Calu3 (cell line): ENCODE measurements at regions not wholly inside any gene's neighbourhood (a gene's known extent, or its start where the extent isn't known, plus 50 kb on each side); places are given as distances from the start of the nearest gene placed in this dataset.

Experiments used
- BruUV-seq: library from RNA; stranded (reverse); fragments of 400-500 nt; replicated peaks from 2 replicates; lab custom pipeline; 2021; lab: Mats Ljungman, UMichigan
- CTCF ChIA-PET: fragments of 300-600 bp; sonication (Branson Sonifier 250); formaldehyde crosslinking; loops from one replicate; lab custom pipeline; 2022; ENCODE audit warnings: antibody characterized with exemption; lab: Charles Lee
- DNase-seq: peaks from one replicate; pipeline ENCODE4 v3.0.0; 2022
- H3K27ac Mint-ChIP-seq: one replicate; pipeline ENCODE4 v1.8.0; 2022; ENCODE audit warnings: mixed read lengths; ENCODE audit not compliant: unreplicated experiment
- H3K27me3 Mint-ChIP-seq: one replicate; pipeline ENCODE4 v1.8.0; 2022; ENCODE audit warnings: mixed read lengths; ENCODE audit not compliant: unreplicated experiment
- H3K36me3 Mint-ChIP-seq: one replicate; pipeline ENCODE4 v1.8.0; 2022; ENCODE audit warnings: mild to moderate bottlenecking, moderate library complexity, mixed read lengths; ENCODE audit not compliant: insufficient read depth, unreplicated experiment
- H3K4me1 Mint-ChIP-seq: one replicate; pipeline ENCODE4 v1.8.0; 2022; ENCODE audit warnings: mild to moderate bottlenecking, low read depth, mixed read lengths; ENCODE audit not compliant: unreplicated experiment
- H3K4me3 Mint-ChIP-seq: one replicate; pipeline ENCODE4 v1.8.0; 2022; ENCODE audit warnings: mild to moderate bottlenecking, low read depth, moderate library complexity, mixed read lengths; ENCODE audit not compliant: unreplicated experiment
- H3K9me3 Mint-ChIP-seq: one replicate; pipeline ENCODE4 v1.8.0; 2022; ENCODE audit warnings: low read depth, mixed read lengths; ENCODE audit not compliant: unreplicated experiment
- intact Hi-C: fragments of 100-400 bp; cut with micrococcal nuclease; formaldehyde crosslinking; loops from one replicate; pipeline ENCODE4 v1.10.0; 2022; ENCODE audit not compliant: unreplicated experiment
- TF ChIP-seq, protein P1 (sequence below): fragments of 200-600 bp; IDR thresholded peaks from one replicate; pipeline ENCODE4 v1.8.0; 2022; ENCODE audit warnings: antibody characterized with exemption; ENCODE audit not compliant: unreplicated experiment

DNA sequence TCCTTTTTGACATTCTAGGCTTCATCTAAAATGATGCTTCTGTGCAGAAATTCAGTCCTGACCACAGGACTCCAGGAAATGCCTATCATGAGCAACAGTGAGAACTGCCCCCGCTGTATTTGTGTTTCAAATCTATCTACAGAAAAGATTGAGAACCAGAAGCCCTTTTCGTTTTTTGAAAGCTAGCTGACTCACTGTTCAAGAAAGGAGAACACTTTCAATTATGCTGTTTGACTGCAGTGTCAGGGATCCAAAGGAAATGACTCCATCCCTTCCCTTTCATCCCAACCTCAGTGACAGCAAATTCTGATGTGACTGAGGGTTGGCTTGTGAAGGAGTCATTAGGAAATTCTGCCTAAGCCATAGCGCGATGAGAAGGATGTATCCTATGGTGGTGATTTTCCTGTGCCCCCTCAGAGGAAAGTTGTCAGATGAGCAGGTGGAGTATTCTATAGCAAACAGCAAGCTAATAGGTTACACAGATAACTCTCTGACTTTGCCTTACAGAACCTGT lies 622.3 kb downstream of the TMEM114 start:
- Mint-ChIP-seq H3K27ac (no peak overlapping the region), H3K4me1 (no peaks in the 10 kb centered on the region), H3K9me3 (peaks cover 22% of the 10 kb centered on the region), H3K27me3 (no peaks in the 10 kb centered on the region), H3K36me3 (no peaks in the 10 kb centered on the region), H3K4me3 (no peak overlapping the region)
- CTCF ChIA-PET, result no interaction called here
- no peak for DNase-seq
- TF ChIP-seq, protein P1, sequence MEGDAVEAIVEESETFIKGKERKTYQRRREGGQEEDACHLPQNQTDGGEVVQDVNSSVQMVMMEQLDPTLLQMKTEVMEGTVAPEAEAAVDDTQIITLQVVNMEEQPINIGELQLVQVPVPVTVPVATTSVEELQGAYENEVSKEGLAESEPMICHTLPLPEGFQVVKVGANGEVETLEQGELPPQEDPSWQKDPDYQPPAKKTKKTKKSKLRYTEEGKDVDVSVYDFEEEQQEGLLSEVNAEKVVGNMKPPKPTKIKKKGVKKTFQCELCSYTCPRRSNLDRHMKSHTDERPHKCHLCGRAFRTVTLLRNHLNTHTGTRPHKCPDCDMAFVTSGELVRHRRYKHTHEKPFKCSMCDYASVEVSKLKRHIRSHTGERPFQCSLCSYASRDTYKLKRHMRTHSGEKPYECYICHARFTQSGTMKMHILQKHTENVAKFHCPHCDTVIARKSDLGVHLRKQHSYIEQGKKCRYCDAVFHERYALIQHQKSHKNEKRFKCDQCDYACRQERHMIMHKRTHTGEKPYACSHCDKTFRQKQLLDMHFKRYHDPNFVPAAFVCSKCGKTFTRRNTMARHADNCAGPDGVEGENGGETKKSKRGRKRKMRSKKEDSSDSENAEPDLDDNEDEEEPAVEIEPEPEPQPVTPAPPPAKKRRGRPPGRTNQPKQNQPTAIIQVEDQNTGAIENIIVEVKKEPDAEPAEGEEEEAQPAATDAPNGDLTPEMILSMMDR, result no peak
- no TSS peak for BruUV-seq
- intact Hi-C loops, result no loop called here

DNA sequence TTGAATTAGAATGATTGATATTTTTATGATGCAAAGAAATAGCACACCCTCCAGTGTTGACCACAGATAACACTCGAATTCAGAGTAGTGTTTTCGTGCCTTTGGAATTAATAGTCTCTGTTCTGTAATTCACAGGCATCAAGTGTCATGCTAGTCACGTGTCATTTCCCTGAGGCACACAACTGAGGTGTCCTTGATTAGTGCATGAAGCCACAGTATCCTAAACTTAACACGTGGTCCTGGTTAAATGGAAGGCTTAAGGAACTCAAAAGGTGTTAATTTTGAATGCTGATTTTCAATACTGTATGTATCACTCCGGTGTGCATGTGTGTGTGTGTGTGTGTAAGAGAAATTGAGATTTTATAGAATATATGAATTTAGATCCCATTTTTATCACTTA lies 625.6 kb downstream of the TMEM114 start:
- BruUV-seq, result no TSS peak
- no peaks in the 10 kb centered on the region for H3K4me1 Mint-ChIP-seq

DNA sequence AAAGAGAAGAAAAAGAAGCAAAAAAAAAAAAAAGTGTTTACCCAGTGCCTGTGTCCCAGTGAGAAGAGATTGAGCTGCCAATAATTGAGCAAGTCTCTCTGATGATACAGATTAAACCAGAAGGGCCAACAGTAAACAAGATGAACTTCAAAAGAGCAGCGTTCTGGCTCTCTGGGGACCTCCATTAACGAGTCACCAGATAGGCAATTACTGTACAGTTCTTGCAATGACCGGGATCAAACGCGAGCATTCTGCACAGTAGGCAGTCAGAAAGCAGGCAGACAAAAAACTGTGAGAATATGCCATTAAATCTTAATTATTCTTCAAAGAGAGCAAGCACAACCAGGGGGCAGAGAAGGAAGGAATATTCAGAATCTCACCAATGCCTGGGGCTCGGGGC lies 626.1 kb downstream of the TMEM114 start:
- no TSS peak for BruUV-seq
- CTCF ChIA-PET, result no interaction called here

More for the DNA sequence above, 625.6 kb downstream of the TMEM114 start:
- no peak for DNase-seq
- intact Hi-C loops, result no loop called here
- Mint-ChIP-seq H3K27ac (no peak overlapping the region), H3K4me3 (no peak overlapping the region), H3K27me3 (no peaks in the 10 kb centered on the region), H3K36me3 (no peaks in the 10 kb centered on the region), H3K9me3 (peaks cover 19% of the 10 kb centered on the region)
- TF ChIP-seq, protein P1, result no peak
- CTCF ChIA-PET, result no interaction called here

DNA sequence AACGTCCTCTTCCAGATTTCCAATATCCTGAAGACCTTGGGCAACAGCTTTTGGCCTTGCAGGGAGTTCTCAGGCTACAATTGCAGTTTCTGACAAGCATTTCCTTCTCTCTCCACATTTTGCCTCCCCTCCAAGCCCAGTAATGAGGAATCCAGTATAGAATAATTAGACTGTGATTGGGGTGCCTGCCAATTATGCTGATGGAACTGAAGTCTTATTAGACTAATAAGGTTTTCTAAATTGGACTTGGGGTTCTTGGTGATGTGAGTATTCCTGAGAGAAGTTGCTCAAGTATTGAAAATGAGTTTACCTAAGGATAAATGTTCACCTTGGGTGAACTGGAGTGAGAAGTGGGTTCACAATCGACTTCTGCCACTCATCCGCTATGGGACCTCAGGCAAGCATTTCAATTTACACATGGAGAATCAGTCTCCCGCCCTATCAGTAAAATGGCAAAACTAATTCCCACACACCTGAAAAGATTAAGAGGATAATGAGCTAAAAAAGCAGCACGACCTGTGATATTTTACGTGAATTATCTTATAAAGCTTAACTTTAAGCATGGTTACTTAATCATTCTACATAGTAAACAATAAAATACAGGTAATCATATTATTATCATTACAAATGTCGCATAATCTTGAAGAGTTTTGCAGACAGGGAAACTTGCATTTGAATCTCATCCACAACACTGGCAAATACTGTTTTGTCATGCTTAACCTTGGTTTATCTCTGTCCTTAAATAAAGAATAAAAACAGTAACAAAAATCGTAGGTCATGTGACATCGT lies 628.0 kb downstream of the TMEM114 start:
- no peak for DNase-seq
- intact Hi-C loops, result no loop called here
- TF ChIP-seq, protein P1, result no peak
- no TSS peak for BruUV-seq
- H3K9me3 Mint-ChIP-seq, result peaks cover 19% of the 10 kb centered on the region
- CTCF ChIA-PET, result no interaction called here
- H3K36me3 Mint-ChIP-seq, result no peaks in the 10 kb centered on the region
- no peaks in the 10 kb centered on the region for H3K27me3 Mint-ChIP-seq
- H3K4me1 Mint-ChIP-seq, result no peaks in the 10 kb centered on the region
- no peak overlapping the region for H3K4me3 Mint-ChIP-seq
- H3K27ac Mint-ChIP-seq, result no peak overlapping the region

More for the DNA sequence above, 626.1 kb downstream of the TMEM114 start:
- H3K4me1 Mint-ChIP-seq, result no peaks in the 10 kb centered on the region
- DNase-seq, result no peak
- H3K9me3 Mint-ChIP-seq, result peaks cover 15% of the 10 kb centered on the region
- no peak overlapping the region for H3K4me3 Mint-ChIP-seq
- no peaks in the 10 kb centered on the region for H3K27me3 Mint-ChIP-seq
- H3K27ac Mint-ChIP-seq, result no peak overlapping the region
- TF ChIP-seq, protein P1, result no peak
- intact Hi-C loops, result no loop called here
- H3K36me3 Mint-ChIP-seq, result no peaks in the 10 kb centered on the region
